Kidney epithelial cell (primary cell): ENCODE measurements at regions not wholly inside any gene's neighbourhood (a gene's known extent, or its start where the extent isn't known, plus 50 kb on each side); places are given as distances from the start of the nearest gene placed in this dataset.
"Not testable (repeated sequence)": the region's sequence is repeated elsewhere in the genome, so short reads cannot be mapped to it uniquely, and the experiment has no call there.

Experiments
- DNase-seq: peaks from one replicate; pipeline ENCODE4 v3.0.0-alpha.2; 2010; ENCODE audit warnings: low read depth
- H3K27me3 ChIP-seq: 2 replicates; pipeline ENCODE4 v1.6.0; 2011; ENCODE audit warnings: low read length; ENCODE audit not compliant: control insufficient read depth, insufficient read depth
- H3K36me3 ChIP-seq: 2 replicates; pipeline ENCODE4 v1.5.1; 2011; ENCODE audit warnings: low read length; ENCODE audit not compliant: control insufficient read depth, insufficient read depth
- H3K4me3 ChIP-seq: 2 replicates; pipeline ENCODE4 v1.5.1; 2011; ENCODE audit warnings: low read depth, mild to moderate bottlenecking, control low read depth, low read length

DNA sequence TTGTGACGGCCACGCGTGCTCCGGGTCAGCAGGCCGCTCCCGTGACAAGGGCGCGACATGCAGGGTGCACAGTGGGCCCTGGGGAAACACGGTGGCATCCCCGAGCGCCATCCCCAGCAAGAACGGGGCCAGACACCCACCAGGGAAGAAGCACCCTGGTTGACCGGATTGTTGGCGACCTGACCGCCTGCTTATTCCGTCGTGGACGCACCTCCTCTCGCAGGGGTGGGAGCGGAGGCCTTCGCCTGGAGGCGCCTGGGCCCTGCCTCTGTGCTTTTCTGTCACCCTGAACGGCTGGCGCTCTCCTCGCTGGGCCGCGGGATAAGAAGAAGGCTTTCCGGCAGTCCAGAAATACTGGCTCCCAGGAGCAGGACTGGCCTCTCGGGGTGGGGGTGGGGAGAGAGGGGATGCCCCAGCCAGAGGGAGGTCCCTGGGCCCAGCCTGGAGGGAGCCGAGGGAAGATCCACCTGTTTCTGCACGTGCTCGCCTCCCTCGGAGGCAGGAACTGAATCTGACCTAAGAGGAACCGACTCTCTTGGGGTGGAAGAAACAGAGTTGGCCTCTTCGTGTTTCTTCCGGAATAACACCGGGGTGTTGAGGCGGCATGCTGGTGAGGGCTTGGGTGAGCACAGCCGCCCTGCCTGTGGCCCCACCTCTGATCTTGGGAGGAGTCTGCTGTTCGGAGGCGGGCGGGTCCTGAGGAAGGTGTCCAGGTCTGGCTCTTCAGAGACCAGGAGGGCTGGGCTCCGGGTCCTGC is 4394.2 kb upstream of the TPTE start:
- H3K4me3 ChIP-seq, H3K27me3 ChIP-seq, H3K36me3 ChIP-seq, DNase-seq: not testable (repeated sequence)

DNA sequence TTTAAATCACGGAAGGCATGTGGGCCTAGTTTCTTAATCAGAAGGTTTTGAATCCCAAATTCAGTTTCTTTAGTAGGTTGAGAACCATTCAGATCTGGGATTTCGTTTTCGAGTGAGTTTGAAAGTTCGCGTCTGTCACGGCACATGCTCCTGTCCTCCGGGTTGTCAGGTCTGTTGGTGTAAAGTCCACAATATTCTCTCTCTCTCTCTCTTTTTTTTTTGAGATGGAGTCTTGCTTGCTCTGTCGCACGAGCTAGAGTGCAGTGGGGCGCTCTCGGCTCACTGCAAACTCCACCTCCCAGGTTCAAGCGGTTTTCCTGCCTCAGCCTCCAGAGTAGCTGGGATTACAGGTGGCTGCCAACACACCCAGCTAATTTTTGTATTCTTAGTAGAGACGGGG is 4390.6 kb upstream of the TPTE start:
- DNase-seq, H3K4me3 ChIP-seq, H3K36me3 ChIP-seq, H3K27me3 ChIP-seq: not testable (repeated sequence)

DNA sequence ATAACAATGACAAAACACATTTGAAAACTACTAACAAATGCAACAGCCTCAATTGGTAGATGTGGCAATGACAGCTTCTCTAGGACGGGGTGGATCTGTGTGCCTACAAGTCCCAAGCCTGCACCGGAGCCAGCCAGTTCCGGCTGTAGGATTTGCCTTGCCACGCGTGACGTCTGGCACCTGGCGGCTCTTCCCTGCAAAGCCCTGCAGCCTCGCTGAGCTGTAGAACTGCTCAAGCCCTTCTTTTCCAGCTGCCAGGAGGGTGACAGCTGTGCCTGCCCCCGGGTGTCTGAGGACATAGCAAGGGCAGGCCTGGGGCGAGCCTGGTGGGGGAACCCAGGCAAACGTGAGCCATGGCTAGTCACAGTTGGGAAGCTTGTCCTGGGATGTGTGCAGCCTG is 4388.0 kb upstream of the TPTE start:
- H3K36me3 ChIP-seq, H3K27me3 ChIP-seq, DNase-seq, H3K4me3 ChIP-seq: not testable (repeated sequence)

GRCh38 chr21:6133852-6134630 is 4387.3 kb upstream of the TPTE start:
- H3K36me3 ChIP-seq, H3K27me3 ChIP-seq, H3K4me3 ChIP-seq, DNase-seq: not testable (repeated sequence)

GRCh38 chr21:6136732-6137131 is 4384.7 kb upstream of the TPTE start:
- H3K27me3 ChIP-seq, DNase-seq, H3K4me3 ChIP-seq, H3K36me3 ChIP-seq: not testable (repeated sequence)

GRCh38 chr21:6138244-6139136 is 4382.9 kb upstream of the TPTE start:
- H3K27me3 ChIP-seq, DNase-seq, H3K36me3 ChIP-seq, H3K4me3 ChIP-seq: not testable (repeated sequence)

- not testable (repeated sequence) for H3K4me3 ChIP-seq, H3K27me3 ChIP-seq, DNase-seq, H3K36me3 ChIP-seq
Observed at GRCh38 chr21:6139331-6139730, 4382.1 kb upstream of the TPTE start.

- not testable (repeated sequence) for DNase-seq, H3K27me3 ChIP-seq, H3K4me3 ChIP-seq, H3K36me3 ChIP-seq
Observed at GRCh38 chr21:6139862-6140261, 4381.5 kb upstream of the TPTE start.

DNA sequence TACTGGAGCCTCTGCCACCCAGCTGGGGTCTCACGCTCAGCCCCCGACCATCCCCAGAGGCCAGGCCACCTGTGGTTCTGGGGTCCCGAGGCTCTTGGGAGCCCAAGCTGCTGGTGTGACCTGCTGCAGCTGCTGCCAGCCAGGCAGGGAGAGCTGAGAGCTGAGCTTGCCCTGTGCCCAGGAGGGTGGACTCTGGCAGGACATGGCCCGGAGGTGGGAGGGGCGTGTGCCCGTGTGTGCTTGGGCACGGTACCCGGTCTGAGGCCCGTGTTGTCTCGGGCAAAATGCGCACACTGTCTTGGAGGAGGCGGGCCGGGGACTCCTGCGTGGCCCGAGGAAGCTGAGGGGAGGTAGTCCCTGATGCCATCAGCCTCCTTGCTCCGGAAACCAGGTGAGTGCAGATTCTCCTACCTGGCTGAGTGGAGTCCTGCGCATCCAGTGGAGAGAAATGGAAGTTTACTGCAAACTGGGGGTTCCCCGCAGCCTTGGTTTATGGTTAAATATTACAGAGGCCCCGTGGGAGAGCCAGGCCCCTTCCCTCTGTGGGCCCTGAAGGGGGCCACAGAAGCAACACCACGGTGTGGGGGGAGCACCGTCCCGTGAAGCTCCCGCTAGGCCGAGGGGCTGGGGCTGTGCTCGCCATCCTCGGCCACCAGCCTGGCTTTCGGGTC is 4380.8 kb upstream of the TPTE start:
- not testable (repeated sequence) for H3K27me3 ChIP-seq

DNA sequence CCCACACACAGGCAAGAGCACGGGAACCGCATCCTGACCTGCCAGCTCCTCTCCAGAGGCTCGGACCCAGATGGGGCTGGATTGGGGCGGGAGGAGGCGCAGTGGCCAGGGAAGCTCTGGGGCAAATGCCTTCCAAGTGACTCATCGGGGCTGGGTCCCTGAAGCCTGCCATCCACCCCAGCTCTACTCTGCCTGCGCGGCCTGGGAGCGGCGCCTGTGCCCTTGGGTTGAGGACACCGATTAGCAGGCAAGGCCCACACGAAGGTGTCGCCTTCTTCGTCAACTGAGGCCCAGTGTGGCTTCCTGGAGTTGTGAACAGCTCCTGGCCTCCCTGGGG is 4380.3 kb upstream of the TPTE start:
- H3K36me3 ChIP-seq, DNase-seq, H3K4me3 ChIP-seq, H3K27me3 ChIP-seq: not testable (repeated sequence)

More for the DNA sequence above, 4380.8 kb upstream of the TPTE start:
- H3K36me3 ChIP-seq, H3K4me3 ChIP-seq, DNase-seq: not testable (repeated sequence)

GRCh38 chr21:6153154-6153553 is 4368.2 kb upstream of the TPTE start:
- H3K27me3 ChIP-seq, H3K36me3 ChIP-seq, H3K4me3 ChIP-seq, DNase-seq: not testable (repeated sequence)

DNA sequence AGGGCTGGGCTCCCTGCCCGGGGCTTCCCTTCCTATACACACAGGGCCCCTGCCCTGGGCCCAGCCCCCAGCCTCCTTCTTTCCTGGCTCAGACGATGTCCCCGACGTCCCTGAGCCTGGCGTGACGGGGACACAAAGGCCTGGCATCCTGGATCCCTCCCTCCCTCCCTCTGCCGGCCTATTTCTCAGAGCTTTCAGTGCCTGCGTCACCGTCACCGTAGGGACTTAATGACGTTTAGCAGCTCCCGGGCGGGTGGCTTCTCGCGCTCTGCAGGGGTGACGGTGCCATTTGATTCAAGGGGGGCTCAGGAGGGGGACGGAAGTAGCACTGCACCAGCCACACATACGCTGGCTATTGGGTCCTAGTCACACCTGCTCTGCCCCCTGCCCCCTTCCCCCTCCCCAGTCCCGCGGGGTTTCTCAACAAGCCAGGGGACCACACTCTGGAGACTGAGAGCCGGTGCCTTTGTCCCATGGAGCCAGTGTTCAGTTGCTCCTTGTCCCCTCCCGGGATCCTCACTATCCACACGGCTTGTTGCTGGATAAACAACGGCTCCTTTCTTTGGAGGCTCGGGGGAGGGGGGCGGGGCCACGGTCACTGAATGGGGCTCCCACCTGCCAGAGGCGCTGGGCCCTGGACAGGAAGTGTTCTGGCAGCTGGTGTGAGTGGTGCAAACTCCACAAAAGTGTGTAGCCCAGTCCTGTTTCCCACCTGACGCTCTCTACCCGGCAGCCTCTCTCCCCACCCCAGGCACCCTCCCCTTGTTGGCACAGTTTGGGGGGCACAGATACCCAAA is 4366.7 kb upstream of the TPTE start:
- not testable (repeated sequence) for H3K4me3 ChIP-seq, DNase-seq, H3K27me3 ChIP-seq, H3K36me3 ChIP-seq

GRCh38 chr21:6156712-6157389 is 4364.5 kb upstream of the TPTE start:
- not testable (repeated sequence) for H3K4me3 ChIP-seq, H3K36me3 ChIP-seq, H3K27me3 ChIP-seq, DNase-seq
